ENCODE measurements at regions not wholly inside any gene's neighbourhood (a gene's known extent, or its start where the extent isn't known, plus 50 kb on each side); places are given as distances from the start of the nearest gene placed in this dataset.

GRCh38 chr18:10317864-10318690, 136.4 kb upstream of the APCDD1 start:
- H3K27ac ChIP-seq: no peak overlapping the region
- no peak for TF ChIP-seq POLR2A (IDR thresholded peaks at IDR 0.05)
- TF ChIP-seq, protein P1, sequence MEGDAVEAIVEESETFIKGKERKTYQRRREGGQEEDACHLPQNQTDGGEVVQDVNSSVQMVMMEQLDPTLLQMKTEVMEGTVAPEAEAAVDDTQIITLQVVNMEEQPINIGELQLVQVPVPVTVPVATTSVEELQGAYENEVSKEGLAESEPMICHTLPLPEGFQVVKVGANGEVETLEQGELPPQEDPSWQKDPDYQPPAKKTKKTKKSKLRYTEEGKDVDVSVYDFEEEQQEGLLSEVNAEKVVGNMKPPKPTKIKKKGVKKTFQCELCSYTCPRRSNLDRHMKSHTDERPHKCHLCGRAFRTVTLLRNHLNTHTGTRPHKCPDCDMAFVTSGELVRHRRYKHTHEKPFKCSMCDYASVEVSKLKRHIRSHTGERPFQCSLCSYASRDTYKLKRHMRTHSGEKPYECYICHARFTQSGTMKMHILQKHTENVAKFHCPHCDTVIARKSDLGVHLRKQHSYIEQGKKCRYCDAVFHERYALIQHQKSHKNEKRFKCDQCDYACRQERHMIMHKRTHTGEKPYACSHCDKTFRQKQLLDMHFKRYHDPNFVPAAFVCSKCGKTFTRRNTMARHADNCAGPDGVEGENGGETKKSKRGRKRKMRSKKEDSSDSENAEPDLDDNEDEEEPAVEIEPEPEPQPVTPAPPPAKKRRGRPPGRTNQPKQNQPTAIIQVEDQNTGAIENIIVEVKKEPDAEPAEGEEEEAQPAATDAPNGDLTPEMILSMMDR (IDR thresholded peaks at IDR 0.05): no peak
- no peak for TF ChIP-seq POLR2AphosphoS5 (IDR thresholded peaks at IDR 0.05)
- H3K4me1 ChIP-seq (replicated peaks): no peaks in the 10 kb centered on the region
- H3K27me3 ChIP-seq (replicated peaks; ENCODE audit: insufficient read depth): no peaks in the 10 kb centered on the region
- H3K36me3 ChIP-seq: no peaks in the 10 kb centered on the region
- WGBS: 76% methylated on average over 6 of the region's 6 CpGs
- H3K9me3 ChIP-seq: no peaks in the 10 kb centered on the region
- H3K4me3 ChIP-seq: no peak overlapping the region
- intact Hi-C loops (cut with DNase I): no loop called here
- DNase-seq (ENCODE audit: low spot score): no peak

DNA sequence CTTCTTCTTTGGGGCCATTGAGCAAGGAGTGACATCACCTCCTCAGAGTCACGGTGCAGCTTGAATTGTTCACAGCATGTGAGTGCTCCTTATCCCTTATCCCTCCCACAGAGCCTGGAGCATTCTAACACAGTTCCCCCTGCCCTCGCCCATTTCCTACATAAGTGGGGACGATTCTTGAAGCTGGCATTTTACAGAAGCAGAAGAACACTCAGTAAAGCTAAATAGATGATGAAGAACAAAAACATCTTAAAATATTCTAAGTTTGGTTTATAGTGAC, 135.8 kb upstream of the APCDD1 start:
- Histone ChIP-seq H3K9me3 (no peaks in the 10 kb centered on the region), H3K36me3 (no peaks in the 10 kb centered on the region), H3K4me3 (no peak overlapping the region), H3K27ac (no peak overlapping the region), H3K27me3 (replicated peaks; ENCODE audit: insufficient read depth) (no peaks in the 10 kb centered on the region), H3K4me1 (replicated peaks) (no peaks in the 10 kb centered on the region)
- DNase-seq (ENCODE audit: low spot score): no peak
- intact Hi-C loops (cut with DNase I): no loop called here
- 64% methylated on average over 3 of the region's 3 CpGs for WGBS
- TF ChIP-seq, protein P1 (IDR thresholded peaks at IDR 0.05): no peak
- TF ChIP-seq POLR2A (IDR thresholded peaks at IDR 0.05): no peak
- no peak for TF ChIP-seq POLR2AphosphoS5 (IDR thresholded peaks at IDR 0.05)

DNA sequence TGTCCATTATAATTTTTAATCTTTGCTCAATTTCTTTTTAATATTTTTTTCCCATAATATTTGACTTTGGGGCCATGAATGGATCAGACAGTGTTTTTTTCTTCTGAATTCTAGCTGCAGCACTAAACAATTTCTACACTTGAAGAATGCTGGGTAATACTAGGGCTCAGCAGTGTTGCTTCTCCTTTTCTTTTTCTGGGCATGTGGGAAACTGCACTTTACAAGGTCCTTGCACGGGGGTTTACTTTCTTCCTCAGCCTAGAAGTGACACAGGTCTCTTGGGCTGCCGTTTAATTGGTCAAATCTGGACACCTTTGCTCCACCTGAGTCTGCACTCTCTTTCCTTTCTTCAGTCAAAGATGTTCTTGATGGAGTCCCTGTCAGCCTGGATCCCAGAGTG, 135.4 kb upstream of the APCDD1 start:
- Histone ChIP-seq H3K4me3 (no peak overlapping the region), H3K9me3 (no peaks in the 10 kb centered on the region), H3K4me1 (replicated peaks) (no peaks in the 10 kb centered on the region), H3K27me3 (replicated peaks; ENCODE audit: insufficient read depth) (no peaks in the 10 kb centered on the region), H3K27ac (no peak overlapping the region), H3K36me3 (no peaks in the 10 kb centered on the region)
- WGBS: 82% methylated on average over 2 of the region's 2 CpGs
- TF ChIP-seq POLR2A (IDR thresholded peaks at IDR 0.05) (no peak), POLR2AphosphoS5 (IDR thresholded peaks at IDR 0.05) (no peak)
- TF ChIP-seq, protein P1 (IDR thresholded peaks at IDR 0.05): no peak
- DNase-seq (ENCODE audit: low spot score): no peak
- intact Hi-C loops (cut with DNase I): no loop called here

- Histone ChIP-seq H3K4me3 (no peak overlapping the region), H3K4me1 (replicated peaks) (no peaks in the 10 kb centered on the region), H3K9me3 (no peaks in the 10 kb centered on the region), H3K36me3 (no peaks in the 10 kb centered on the region), H3K27me3 (replicated peaks; ENCODE audit: insufficient read depth) (no peaks in the 10 kb centered on the region), H3K27ac (no peak overlapping the region)
- intact Hi-C loops (cut with DNase I): no loop called here
- WGBS: 92% methylated on average over 9 of the region's 9 CpGs
- TF ChIP-seq POLR2AphosphoS5 (IDR thresholded peaks at IDR 0.05): no peak
- TF ChIP-seq, protein P1 (IDR thresholded peaks at IDR 0.05): no peak
- TF ChIP-seq POLR2A (IDR thresholded peaks at IDR 0.05): no peak
- no peak for DNase-seq (ENCODE audit: low spot score)
Measured at GRCh38 chr18:10319914-10320600, 134.4 kb upstream of the APCDD1 start.

- H3K36me3 ChIP-seq: no peaks in the 10 kb centered on the region
- H3K9me3 ChIP-seq: no peaks in the 10 kb centered on the region
- no peak overlapping the region for H3K4me3 ChIP-seq
- DNase-seq (ENCODE audit: low spot score): no peak
- no peak overlapping the region for H3K27ac ChIP-seq
- TF ChIP-seq POLR2A (IDR thresholded peaks at IDR 0.05) (no peak), POLR2AphosphoS5 (IDR thresholded peaks at IDR 0.05) (no peak)
- TF ChIP-seq, protein P1 (IDR thresholded peaks at IDR 0.05): no peak
- H3K27me3 ChIP-seq (replicated peaks; ENCODE audit: insufficient read depth): no peaks in the 10 kb centered on the region
- intact Hi-C loops (cut with DNase I): no loop called here
- 87% methylated on average over 7 of the region's 7 CpGs for WGBS
- H3K4me1 ChIP-seq (replicated peaks): no peaks in the 10 kb centered on the region
Measured at GRCh38 chr18:10320791-10321190, 133.6 kb upstream of the APCDD1 start.

All from prostate gland (tissue), 2 donors.